ENCODE measurements at regions not wholly inside any gene's neighbourhood (a gene's known extent, or its start where the extent isn't known, plus 50 kb on each side); places are given as distances from the start of the nearest gene placed in this dataset.
"Not testable (repeated sequence)": the region's sequence is repeated elsewhere in the genome, so short reads cannot be mapped to it uniquely, and the experiment has no call there.

- not testable (repeated sequence) for DNase-seq (ENCODE audit: low read depth)
These were observed 99.9 kb downstream of the SHANK2 start for GRCh38 chr11:71152312-71153004.

- no peak for DNase-seq (ENCODE audit: low read depth)
These were observed 100.8 kb downstream of the SHANK2 start for GRCh38 chr11:71151561-71151960.

GRCh38 chr11:71150859-71151258 is 101.5 kb downstream of the SHANK2 start:
- no peak for DNase-seq (ENCODE audit: low read depth)

GRCh38 chr11:71148716-71149115 is 103.7 kb downstream of the SHANK2 start:
- no peak for DNase-seq (ENCODE audit: low read depth)

DNA sequence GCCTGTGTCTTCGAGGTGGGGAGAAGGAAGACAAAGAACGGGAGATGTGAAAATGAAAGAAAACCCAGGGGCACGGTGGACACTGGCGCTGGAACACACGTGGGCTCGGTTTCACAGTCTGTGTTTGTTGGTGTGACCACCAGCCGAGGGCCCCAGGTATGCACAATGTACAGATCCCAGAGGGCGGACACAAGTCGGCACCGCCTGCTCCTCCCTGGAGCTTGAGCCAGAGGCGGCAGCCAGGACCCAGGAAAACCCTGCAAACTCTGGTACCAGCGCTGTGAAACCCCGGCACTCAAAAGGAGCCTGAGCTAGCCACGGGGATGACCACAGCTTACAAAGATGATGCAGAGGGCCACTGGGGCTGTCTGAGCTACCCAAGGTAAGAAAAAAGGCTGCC is 105.0 kb downstream of the SHANK2 start:
- DNase-seq (ENCODE audit: low read depth): no peak

GRCh38 chr11:71146846-71147245 is 105.5 kb downstream of the SHANK2 start:
- DNase-seq (ENCODE audit: low read depth): no peak

- DNase-seq (ENCODE audit: low read depth): no peak
These were observed 106.2 kb downstream of the SHANK2 start for GRCh38 chr11:71145988-71146824.

- DNase-seq (ENCODE audit: low read depth): no peak
These were observed 107.0 kb downstream of the SHANK2 start for GRCh38 chr11:71145368-71145767.

GRCh38 chr11:71144736-71145135 is 107.6 kb downstream of the SHANK2 start:
- no peak for DNase-seq (ENCODE audit: low read depth)

- no peak for DNase-seq (ENCODE audit: low read depth)
These were observed 108.4 kb downstream of the SHANK2 start for GRCh38 chr11:71144010-71144409.

GRCh38 chr11:71140206-71140919 is 112.0 kb downstream of the SHANK2 start:
- DNase-seq (ENCODE audit: low read depth): no peak

DNA sequence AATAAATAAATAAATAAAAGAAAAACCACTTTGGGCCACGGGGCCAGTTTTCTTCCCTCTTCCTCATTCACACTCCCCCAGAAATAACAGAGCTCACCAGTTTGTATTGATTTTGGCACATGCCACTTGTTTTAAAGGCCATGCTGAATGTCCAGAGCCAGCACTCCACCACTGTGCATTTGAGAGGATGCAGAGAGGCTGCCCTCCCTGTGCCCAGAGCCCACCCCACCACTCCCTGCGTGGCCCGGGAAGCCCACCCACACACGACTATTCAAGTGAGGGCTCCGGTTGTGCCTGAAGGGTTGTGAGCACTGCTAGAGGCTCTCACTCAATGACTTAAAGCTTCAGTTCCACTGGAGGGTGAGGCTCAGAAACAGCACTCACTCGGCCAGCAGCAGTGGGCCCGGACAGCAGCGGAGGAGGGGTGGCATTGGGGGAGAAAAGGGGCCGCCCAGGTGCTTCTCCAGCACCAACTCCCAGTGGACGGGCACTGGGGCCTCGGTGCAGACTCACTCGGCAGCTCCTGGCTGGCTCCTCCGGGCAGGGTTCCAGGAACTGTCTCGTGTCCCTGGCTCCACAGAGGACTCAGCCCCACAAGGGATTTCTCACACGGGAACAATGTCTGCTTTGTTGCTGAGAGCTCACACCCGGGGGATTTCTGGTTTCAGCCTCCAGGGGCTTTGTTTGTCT is 112.7 kb downstream of the SHANK2 start:
- DNase-seq (ENCODE audit: low read depth): no peak

DNA sequence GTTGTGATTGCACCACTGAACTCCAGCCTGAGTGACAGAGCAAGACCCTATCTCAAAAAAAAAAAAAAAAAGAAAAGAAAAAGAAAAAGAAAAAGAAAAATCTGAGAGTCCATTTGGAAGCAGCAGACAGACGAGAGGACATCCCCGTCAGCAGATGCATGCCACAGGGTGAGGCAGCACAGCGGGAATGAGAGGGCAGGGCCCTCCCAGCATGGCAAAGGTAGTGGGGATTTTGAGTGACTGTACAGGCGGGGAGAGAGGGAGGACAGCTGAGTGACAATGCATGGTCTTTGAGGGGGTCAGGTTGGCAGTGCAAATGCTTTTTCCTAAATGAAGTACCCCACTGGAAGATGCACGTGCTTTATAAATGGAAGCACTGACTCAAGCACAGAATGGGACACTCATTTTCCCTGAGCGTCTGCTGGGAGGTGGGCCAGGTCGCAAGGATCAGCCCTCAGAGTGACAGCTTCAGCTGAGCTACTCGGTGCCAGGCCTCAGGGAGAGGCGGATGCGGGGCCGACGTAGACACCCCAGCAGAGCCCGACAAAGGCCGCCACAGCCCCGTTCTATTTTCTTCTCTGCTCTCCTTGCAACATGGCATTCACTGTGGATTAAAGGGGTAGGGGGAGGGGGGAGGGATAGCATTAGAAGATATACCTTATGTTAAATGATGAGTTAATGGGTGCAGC is 113.5 kb downstream of the SHANK2 start:
- DNase-seq (ENCODE audit: low read depth): no peak

DNA sequence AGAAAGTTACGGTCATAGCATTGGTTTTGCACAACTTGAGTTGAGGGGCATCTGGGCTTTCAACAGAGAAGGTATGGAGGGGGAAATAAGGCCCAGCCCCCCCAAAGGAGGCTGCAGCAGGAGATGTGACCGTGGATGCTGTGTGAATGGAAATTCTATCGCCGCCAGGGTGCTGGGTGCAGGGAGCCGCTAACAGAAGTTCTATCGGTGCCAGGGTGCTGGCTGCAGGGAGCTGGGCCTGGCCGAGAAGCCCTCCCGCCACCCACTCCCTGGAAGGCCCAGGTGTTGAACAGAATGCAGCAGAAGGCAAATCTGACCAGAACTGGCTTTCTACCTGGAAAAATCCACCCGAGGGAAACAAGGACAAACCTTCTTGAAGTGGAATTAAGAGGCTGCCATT is 115.0 kb downstream of the SHANK2 start:
- no peak for DNase-seq (ENCODE audit: low read depth)

GRCh38 chr11:71136095-71136845 is 116.1 kb downstream of the SHANK2 start:
- DNase-seq (ENCODE audit: low read depth): no peak

GRCh38 chr11:71135112-71135511 is 117.3 kb downstream of the SHANK2 start:
- DNase-seq (ENCODE audit: low read depth): no peak

DNA sequence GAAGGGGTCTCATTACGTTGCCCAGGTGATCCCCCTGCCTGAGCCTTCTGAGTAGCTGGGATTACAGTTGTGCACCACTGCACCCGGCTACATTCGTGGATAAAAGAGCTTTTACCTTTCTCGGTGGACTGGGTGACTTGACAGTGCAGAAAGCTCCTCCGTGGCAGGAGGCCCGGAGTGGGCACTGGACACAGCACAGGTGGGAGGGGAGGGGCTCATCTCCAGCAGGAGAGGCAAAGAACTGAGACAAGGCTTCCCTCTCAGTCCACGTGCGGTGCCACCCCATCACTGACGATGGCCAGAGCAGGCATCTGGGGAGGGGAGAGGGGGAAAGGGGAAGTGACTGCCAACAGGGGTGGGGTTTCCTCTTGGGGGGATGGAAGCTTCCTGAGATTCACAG is 118.4 kb downstream of the SHANK2 start:
- DNase-seq (ENCODE audit: low read depth): no peak

DNA sequence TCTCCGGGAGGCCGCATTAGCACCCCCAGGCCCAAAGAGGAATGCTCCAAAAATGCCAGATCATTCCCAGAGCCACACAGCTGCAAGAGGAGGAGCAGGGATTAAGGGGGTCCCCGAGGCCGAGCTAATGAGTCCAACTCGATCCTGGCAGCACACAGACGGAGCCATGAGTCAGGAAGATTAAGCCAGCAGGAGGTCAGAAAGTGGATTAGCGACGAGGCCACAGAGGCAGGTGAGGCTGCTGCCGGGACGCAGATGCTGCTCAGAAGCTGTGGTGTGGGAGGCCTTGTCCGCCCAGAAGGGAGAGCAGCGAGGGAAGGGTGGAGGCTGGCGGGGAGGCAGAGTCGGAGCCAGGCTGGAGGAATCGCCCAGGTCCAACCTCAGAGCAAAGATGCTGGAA is 120.5 kb downstream of the SHANK2 start:
- no peak for DNase-seq (ENCODE audit: low read depth)

DNA sequence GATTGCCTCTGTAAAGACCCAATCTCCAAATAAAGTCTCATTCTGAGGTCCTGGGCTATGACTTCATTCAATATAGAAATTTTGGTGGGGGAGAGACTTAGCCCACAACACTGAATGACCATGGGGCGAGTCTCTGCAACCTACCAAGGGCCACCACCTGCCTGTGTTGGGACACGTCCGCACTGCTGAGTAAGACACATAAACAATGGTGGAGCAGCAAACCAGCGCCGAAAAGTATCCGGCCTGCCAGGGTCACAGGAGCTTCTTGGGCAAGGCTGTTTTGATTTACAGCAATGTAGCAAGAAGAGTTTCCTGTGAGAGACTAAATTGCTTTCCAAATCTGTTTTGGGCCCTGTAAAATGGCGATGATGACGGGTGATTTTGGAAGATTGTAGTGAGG is 122.3 kb downstream of the SHANK2 start:
- DNase-seq (ENCODE audit: low read depth): no peak

GRCh38 chr11:71129624-71130023 is 122.8 kb downstream of the SHANK2 start:
- peak; percentile 27 for DNase-seq (ENCODE audit: low read depth)

- no peak for DNase-seq (ENCODE audit: low read depth)
These were observed 124.6 kb downstream of the SHANK2 start for GRCh38 chr11:71127806-71128205.

Measured in EH (cell line).